HepG2 (cell line): ENCODE measurements at regions not wholly inside any gene's neighbourhood (a gene's known extent, or its start where the extent isn't known, plus 50 kb on each side); places are given as distances from the start of the nearest gene placed in this dataset.

Experiments used
- ARNT2 ChIP-seq: sonication (generic); formaldehyde crosslinking; IDR thresholded peaks from 2 replicates; pipeline ENCODE4 v1.8.0; 2022; ENCODE audit warnings: mild to moderate bottlenecking, low read depth, missing genetic modification reagents, moderate library complexity
- HNF1A ChIP-seq, 2 experiments: sonication (generic) in 1 of 2; formaldehyde crosslinking in 1 of 2; IDR thresholded peaks; 2 replicates each; pipeline versions ENCODE4 v1.4.0 to v1.6.1; 2016 to 2020; ENCODE audit warnings: borderline replicate concordance in 1 of 2, low read depth in 1 of 2, mild to moderate bottlenecking in 1 of 2, missing genetic modification reagents in 1 of 2
- HNRNPK ChIP-seq: fragments of 200-400 bp; formaldehyde crosslinking; IDR thresholded peaks from 2 replicates; pipeline ENCODE4 v1.6.1; 2018; ENCODE audit warnings: low read length, low read depth, moderate library complexity, mild to moderate bottlenecking; ENCODE audit not compliant: poor library complexity, severe bottlenecking
- MNT ChIP-seq: fragments of 450-650 bp; IDR thresholded peaks from 2 replicates; pipeline ENCODE4 v1.6.1; 2016
- MXD4 ChIP-seq: IDR thresholded peaks from 2 replicates; pipeline ENCODE4 v1.6.1; 2016; ENCODE audit warnings: mild to moderate bottlenecking, missing biosample characterization, missing genetic modification reagents
- SNAPC4 ChIP-seq: sonication (generic); formaldehyde crosslinking; IDR thresholded peaks from 2 replicates; pipeline ENCODE4 v1.4.0; 2020; ENCODE audit warnings: mild to moderate bottlenecking, missing genetic modification reagents
- SOX13 ChIP-seq, 3 experiments: fragments of 450-650 bp in 1 of 3; sonication (generic) in 1 of 3; formaldehyde crosslinking in 1 of 3; IDR thresholded peaks in 2 of 3; conservative IDR thresholded peaks in 1 of 3; 2 replicates each; pipeline versions ENCODE4 v1.5.0 to v1.6.1; 2016 to 2020; ENCODE audit warnings: antibody characterized with exemption in 1 of 3, mild to moderate bottlenecking in 1 of 3, missing compliant biosample characterization in 1 of 3, missing genetic modification reagents in 1 of 3, moderate library complexity in 1 of 3
- ZNF329 ChIP-seq: sonication (generic); formaldehyde crosslinking; IDR thresholded peaks from 2 replicates; pipeline ENCODE4 v1.9.0; 2021; ENCODE audit warnings: low read depth, mild to moderate bottlenecking, missing genetic modification reagents
- ZNF335 ChIP-seq: sonication (generic); formaldehyde crosslinking; IDR thresholded peaks from 2 replicates; pipeline ENCODE4 v1.4.0; 2020; ENCODE audit warnings: missing genetic modification reagents
- ZNF33A ChIP-seq: sonication (generic); formaldehyde crosslinking; IDR thresholded peaks from 2 replicates; pipeline ENCODE4 v1.5.1; 2020; ENCODE audit warnings: missing genetic modification reagents, mild to moderate bottlenecking, moderate library complexity, borderline replicate concordance
- ZNF432 ChIP-seq: sonication (generic); formaldehyde crosslinking; IDR thresholded peaks from 2 replicates; pipeline ENCODE4 v1.5.0; 2020; ENCODE audit warnings: missing genetic modification reagents, mild to moderate bottlenecking, borderline replicate concordance
- ZNF580 ChIP-seq: IDR thresholded peaks from 2 replicates; pipeline ENCODE4 v1.6.1; 2016; ENCODE audit warnings: low read depth, borderline replicate concordance
- ZNF639 ChIP-seq: conservative IDR thresholded peaks from 2 replicates; pipeline ENCODE4 v1.6.1; 2018; ENCODE audit warnings: missing genetic modification reagents
- ZSCAN25 ChIP-seq: sonication (generic); formaldehyde crosslinking; IDR thresholded peaks from 2 replicates; pipeline ENCODE4 v1.8.0; 2022; ENCODE audit warnings: mild to moderate bottlenecking, missing genetic modification reagents

- TF ChIP-seq HNRNPK (no peak), ZNF329 (CRISPR knock-in tag) (no peak), ZNF432 (CRISPR knock-in tag) (no peak), ZNF335 (CRISPR knock-in tag) (no peak), MXD4 (CRISPR knock-in tag) (peak; percentile 53; the same call in 1 of the 2 replicates), ZNF580 (CRISPR knock-in tag) (peak; percentile 38; the same call in 1 of the 2 replicates), MNT (no peak), ZSCAN25 (CRISPR knock-in tag) (0 out of 2 replicates have a peak, but pooled peaks have one; percentile 40), HNF1A (IDR thresholded peaks at IDR 0.05; ENCODE audit: low read depth) (no peak), HNF1A (CRISPR knock-in tag; IDR thresholded peaks at IDR 0.05; ENCODE audit: borderline replicate concordance) (no peak), ZNF639 (CRISPR knock-in tag) (no peak), ARNT2 (0 out of 2 replicates have a peak, but pooled peaks have one; percentile 50), ZNF33A (0 out of 2 replicates have a peak, but pooled peaks have one; percentile 70), SOX13 (IDR thresholded peaks at IDR 0.05) (no peak), SOX13 (CRISPR knock-in tag; conservative IDR thresholded peaks at IDR 0.05 in 1 of 2, IDR thresholded peaks at IDR 0.05 in 1 of 2) (0 out of 4 replicates have a peak, but pooled peaks of 1 of the 2 experiments have one; percentile 6), SNAPC4 (no peak)
These were observed 305.6 kb upstream of the CXCR4 start (continued) for GRCh38 chr2:136423516-136423996.
